ELR (cell line): ENCODE measurements at regions not wholly inside any gene's neighbourhood (a gene's known extent, or its start where the extent isn't known, plus 50 kb on each side); places are given as distances from the start of the nearest gene placed in this dataset.
A peak's percentile ranks its signal among the peaks of the same experiment; 100 is the strongest.

Experiments
- DNase-seq: peaks from one replicate; pipeline ENCODE4 v3.0.0-alpha.2; 2015; ENCODE audit warnings: low read depth

GRCh38 chr6:66421570-66421969 is 714.5 kb upstream of the EYS start:
- DNase-seq, result no peak

GRCh38 chr6:66418906-66419305 is 711.9 kb upstream of the EYS start:
- no peak for DNase-seq

- DNase-seq, result no peak
Observed at GRCh38 chr6:66403966-66404365, 696.9 kb upstream of the EYS start.

GRCh38 chr6:66402873-66403272 is 695.8 kb upstream of the EYS start:
- DNase-seq, result no peak

- no peak for DNase-seq
Observed at GRCh38 chr6:66396549-66396948, 689.5 kb upstream of the EYS start.

GRCh38 chr6:66396145-66396544 is 689.1 kb upstream of the EYS start:
- DNase-seq, result no peak

- no peak for DNase-seq
Observed at GRCh38 chr6:66390393-66390792, 683.4 kb upstream of the EYS start.

GRCh38 chr6:66376001-66376400 is 669.0 kb upstream of the EYS start:
- DNase-seq, result no peak

GRCh38 chr6:66369407-66369806 is 662.4 kb upstream of the EYS start:
- DNase-seq, result no peak

GRCh38 chr6:66362888-66363287 is 655.9 kb upstream of the EYS start:
- DNase-seq, result no peak

GRCh38 chr6:66361886-66362285 is 654.9 kb upstream of the EYS start:
- no peak for DNase-seq

GRCh38 chr6:66357781-66358180 is 650.8 kb upstream of the EYS start:
- no peak for DNase-seq

GRCh38 chr6:66355471-66355870 is 648.4 kb upstream of the EYS start:
- no peak for DNase-seq

- DNase-seq, result no peak
Observed at GRCh38 chr6:66344796-66345195, 637.8 kb upstream of the EYS start.

GRCh38 chr6:66340736-66341135 is 633.7 kb upstream of the EYS start:
- DNase-seq, result no peak

- no peak for DNase-seq
Observed at GRCh38 chr6:66336176-66336575, 629.1 kb upstream of the EYS start.

- peak; percentile 15 for DNase-seq
Observed at GRCh38 chr6:66328200-66328599, 621.2 kb upstream of the EYS start.

- DNase-seq, result no peak
Observed at GRCh38 chr6:66326228-66326627, 619.2 kb upstream of the EYS start.

- DNase-seq, result no peak
Observed at GRCh38 chr6:66321017-66321416, 614.0 kb upstream of the EYS start.

GRCh38 chr6:66307490-66307889 is 600.5 kb upstream of the EYS start:
- peak; percentile 1 for DNase-seq

GRCh38 chr6:66291905-66292304 is 584.9 kb upstream of the EYS start:
- peak; percentile 1 for DNase-seq

- no peak for DNase-seq
Observed at GRCh38 chr6:66289889-66290288, 582.9 kb upstream of the EYS start.

- DNase-seq, result no peak
Observed at GRCh38 chr6:66278115-66278514, 571.1 kb upstream of the EYS start.

GRCh38 chr6:66277400-66277799 is 570.4 kb upstream of the EYS start:
- DNase-seq, result no peak

GRCh38 chr6:66265737-66266136 is 558.7 kb upstream of the EYS start:
- DNase-seq, result no peak
